ENCODE measurements at regions not wholly inside any gene's neighbourhood (a gene's known extent, or its start where the extent isn't known, plus 50 kb on each side); places are given as distances from the start of the nearest gene placed in this dataset.

DNA sequence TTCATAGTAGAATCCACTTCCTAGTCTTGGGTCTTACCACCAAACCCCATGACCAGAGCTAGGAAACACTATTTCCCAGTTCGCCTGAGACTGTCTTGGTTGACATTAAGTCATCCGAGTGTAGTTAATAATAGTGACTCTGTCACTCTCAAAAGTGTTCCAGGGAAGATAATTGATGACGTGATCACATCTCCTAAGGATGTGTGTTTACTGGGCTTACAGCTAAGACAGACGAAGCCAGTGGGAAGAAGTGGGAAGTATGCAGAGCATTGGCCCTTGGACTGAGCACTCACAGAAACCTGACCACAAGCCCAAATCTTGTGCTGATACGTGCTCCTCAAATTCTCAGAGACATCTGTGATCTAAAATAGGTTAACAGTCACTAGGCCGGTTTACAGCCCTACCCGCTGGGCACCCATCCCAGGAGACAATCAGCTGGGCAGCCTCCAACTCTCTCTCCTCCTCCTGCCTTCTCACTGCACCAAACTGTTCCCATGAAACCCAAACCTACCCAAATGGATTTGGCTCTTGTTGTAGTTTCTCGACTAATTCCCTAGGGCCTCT is 316.6 kb downstream of the TLE1 start:
- TF ChIP-seq, protein P1, sequence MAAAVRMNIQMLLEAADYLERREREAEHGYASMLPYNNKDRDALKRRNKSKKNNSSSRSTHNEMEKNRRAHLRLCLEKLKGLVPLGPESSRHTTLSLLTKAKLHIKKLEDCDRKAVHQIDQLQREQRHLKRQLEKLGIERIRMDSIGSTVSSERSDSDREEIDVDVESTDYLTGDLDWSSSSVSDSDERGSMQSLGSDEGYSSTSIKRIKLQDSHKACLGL (CRISPR knock-in tag; IDR thresholded peaks at IDR 0.05; ENCODE audit: borderline replicate concordance, poor library complexity, severe bottlenecking), result no peak
- TF ChIP-seq SMC3 (conservative IDR thresholded peaks at IDR 0.05; ENCODE audit: insufficient read depth, low read depth, low read length), result no peak
- no peak for TF ChIP-seq YY1 (IDR thresholded peaks at IDR 0.05; ENCODE audit: borderline replicate concordance in 1 of 3, control insufficient read depth in 1 of 3, extremely low read depth in 1 of 3, insufficient read depth in 3 of 3, insufficient read length in 1 of 3, insufficient replicate concordance in 2 of 3, low read depth in 1 of 3, low read length in 2 of 3)
- TF ChIP-seq, protein P2, sequence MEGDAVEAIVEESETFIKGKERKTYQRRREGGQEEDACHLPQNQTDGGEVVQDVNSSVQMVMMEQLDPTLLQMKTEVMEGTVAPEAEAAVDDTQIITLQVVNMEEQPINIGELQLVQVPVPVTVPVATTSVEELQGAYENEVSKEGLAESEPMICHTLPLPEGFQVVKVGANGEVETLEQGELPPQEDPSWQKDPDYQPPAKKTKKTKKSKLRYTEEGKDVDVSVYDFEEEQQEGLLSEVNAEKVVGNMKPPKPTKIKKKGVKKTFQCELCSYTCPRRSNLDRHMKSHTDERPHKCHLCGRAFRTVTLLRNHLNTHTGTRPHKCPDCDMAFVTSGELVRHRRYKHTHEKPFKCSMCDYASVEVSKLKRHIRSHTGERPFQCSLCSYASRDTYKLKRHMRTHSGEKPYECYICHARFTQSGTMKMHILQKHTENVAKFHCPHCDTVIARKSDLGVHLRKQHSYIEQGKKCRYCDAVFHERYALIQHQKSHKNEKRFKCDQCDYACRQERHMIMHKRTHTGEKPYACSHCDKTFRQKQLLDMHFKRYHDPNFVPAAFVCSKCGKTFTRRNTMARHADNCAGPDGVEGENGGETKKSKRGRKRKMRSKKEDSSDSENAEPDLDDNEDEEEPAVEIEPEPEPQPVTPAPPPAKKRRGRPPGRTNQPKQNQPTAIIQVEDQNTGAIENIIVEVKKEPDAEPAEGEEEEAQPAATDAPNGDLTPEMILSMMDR (IDR thresholded peaks at IDR 0.05 in 2 of 3, conservative IDR thresholded peaks at IDR 0.05 in 1 of 3; ENCODE audit: insufficient read depth in 2 of 3, low read depth in 1 of 3, low read length in 3 of 3), result no peak
